H1 (cell line): ENCODE measurements at regions not wholly inside any gene's neighbourhood (a gene's known extent, or its start where the extent isn't known, plus 50 kb on each side); places are given as distances from the start of the nearest gene placed in this dataset.

Experiments used
- EP300 ChIP-seq, 2 experiments: IDR thresholded peaks; 1 replicate in 1 of 2; 2 replicates in 1 of 2; pipeline ENCODE4 v1.6.1; 2011 to 2012; ENCODE audit warnings: low read depth in 2 of 2, low read length in 2 of 2, mild to moderate bottlenecking in 2 of 2, borderline replicate concordance in 1 of 2, inconsistent platforms in 1 of 2, moderate library complexity in 1 of 2
- GABPA ChIP-seq: IDR thresholded peaks from 2 replicates; pipeline ENCODE4 v1.6.1; 2011; ENCODE audit warnings: mild to moderate bottlenecking, low read length, moderate library complexity, borderline replicate concordance; ENCODE audit not compliant: insufficient read depth
- MAFK ChIP-seq: IDR thresholded peaks from 2 replicates; pipeline ENCODE4 v1.6.1; 2012; ENCODE audit warnings: low read depth, mild to moderate bottlenecking, improper control_type of control experiment, low read length
- POLR2A ChIP-seq, 2 experiments: IDR thresholded peaks; 1 replicate in 1 of 2; 2 replicates in 1 of 2; pipeline ENCODE4 v1.6.1; 2011; ENCODE audit warnings: low read depth in 2 of 2, low read length in 2 of 2, mild to moderate bottlenecking in 2 of 2; ENCODE audit errors: control extremely low read depth in 1 of 2
- POLR2AphosphoS5 ChIP-seq: IDR thresholded peaks from 2 replicates; pipeline ENCODE4 v1.6.1; 2011; ENCODE audit warnings: low read depth, low read length
- TAF1 ChIP-seq: IDR thresholded peaks from 2 replicates; pipeline ENCODE4 v1.6.1; 2011; ENCODE audit warnings: mild to moderate bottlenecking, low read depth, low read length
- TAF7 ChIP-seq: optimal IDR thresholded peaks from 2 replicates; pipeline ENCODE3; 2011; ENCODE audit warnings: low read depth, mild to moderate bottlenecking, inconsistent platforms, low read length, moderate library complexity, borderline replicate concordance
- TBP ChIP-seq: IDR thresholded peaks from 2 replicates; pipeline ENCODE4 v1.6.1; 2011; ENCODE audit warnings: low read depth, low read length, improper control_type of control experiment
- YY1 ChIP-seq: IDR thresholded peaks from 2 replicates; pipeline ENCODE4 v1.6.1; 2011; ENCODE audit warnings: low read depth, mild to moderate bottlenecking, low read length
- ZNF274 ChIP-seq: IDR thresholded peaks from 2 replicates; pipeline ENCODE4 v1.7.0; 2012; ENCODE audit warnings: low read length, borderline replicate concordance; ENCODE audit errors: extremely low read depth
- TF ChIP-seq, protein P1 (sequence below), 3 experiments: IDR thresholded peaks; 1 replicate in 2 of 3; 2 replicates in 1 of 3; pipeline versions ENCODE4 v1.5.1 to v1.6.1; 2011; ENCODE audit warnings: low read length in 3 of 3, mild to moderate bottlenecking in 3 of 3, inconsistent platforms in 2 of 3, low read depth in 1 of 3, moderate library complexity in 1 of 3; ENCODE audit not compliant: insufficient read depth in 1 of 3; ENCODE audit errors: control extremely low read depth in 1 of 3

DNA sequence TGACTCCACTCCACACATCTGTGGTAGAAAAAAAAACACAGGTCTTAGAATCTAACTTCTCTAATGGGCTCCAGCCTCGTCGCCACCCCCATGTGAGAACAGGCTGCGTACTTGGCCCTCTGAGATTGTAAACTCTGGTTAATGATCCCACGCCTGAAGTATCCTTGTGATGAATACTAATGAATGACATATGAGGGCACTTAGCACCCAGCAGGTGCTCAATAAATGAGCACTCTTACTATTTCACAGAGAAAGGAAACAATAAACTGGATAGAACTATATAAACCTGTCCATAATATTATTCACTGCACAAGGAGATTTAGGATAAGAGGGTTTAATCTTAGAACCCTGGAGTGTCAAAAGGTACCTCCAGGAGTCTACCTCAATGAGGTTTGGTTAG, 310.1 kb upstream of the HNRNPA3 start:
- TF ChIP-seq EP300 (IDR thresholded peaks at IDR 0.05; ENCODE audit: borderline replicate concordance in 1 of 2, low read depth in 2 of 2, low read length in 2 of 2) (no peak), POLR2AphosphoS5 (no peak), YY1 (no peak), TAF7 (no peak), TAF1 (no peak), ZNF274 (no peak), POLR2A (IDR thresholded peaks at IDR 0.05; ENCODE audit: control extremely low read depth in 1 of 2, low read depth in 2 of 2, low read length in 2 of 2) (no peak), TBP (no peak), GABPA (no peak), MAFK (no peak)
- TF ChIP-seq, protein P1, sequence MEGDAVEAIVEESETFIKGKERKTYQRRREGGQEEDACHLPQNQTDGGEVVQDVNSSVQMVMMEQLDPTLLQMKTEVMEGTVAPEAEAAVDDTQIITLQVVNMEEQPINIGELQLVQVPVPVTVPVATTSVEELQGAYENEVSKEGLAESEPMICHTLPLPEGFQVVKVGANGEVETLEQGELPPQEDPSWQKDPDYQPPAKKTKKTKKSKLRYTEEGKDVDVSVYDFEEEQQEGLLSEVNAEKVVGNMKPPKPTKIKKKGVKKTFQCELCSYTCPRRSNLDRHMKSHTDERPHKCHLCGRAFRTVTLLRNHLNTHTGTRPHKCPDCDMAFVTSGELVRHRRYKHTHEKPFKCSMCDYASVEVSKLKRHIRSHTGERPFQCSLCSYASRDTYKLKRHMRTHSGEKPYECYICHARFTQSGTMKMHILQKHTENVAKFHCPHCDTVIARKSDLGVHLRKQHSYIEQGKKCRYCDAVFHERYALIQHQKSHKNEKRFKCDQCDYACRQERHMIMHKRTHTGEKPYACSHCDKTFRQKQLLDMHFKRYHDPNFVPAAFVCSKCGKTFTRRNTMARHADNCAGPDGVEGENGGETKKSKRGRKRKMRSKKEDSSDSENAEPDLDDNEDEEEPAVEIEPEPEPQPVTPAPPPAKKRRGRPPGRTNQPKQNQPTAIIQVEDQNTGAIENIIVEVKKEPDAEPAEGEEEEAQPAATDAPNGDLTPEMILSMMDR (IDR thresholded peaks at IDR 0.05; ENCODE audit: control extremely low read depth in 1 of 3, insufficient read depth in 1 of 3, low read depth in 1 of 3, low read length in 3 of 3): no peak
